B cell (primary cell): ENCODE measurements at regions not wholly inside any gene's neighbourhood (a gene's known extent, or its start where the extent isn't known, plus 50 kb on each side); places are given as distances from the start of the nearest gene placed in this dataset.
"Not testable (repeated sequence)": the region's sequence is repeated elsewhere in the genome, so short reads cannot be mapped to it uniquely, and the experiment has no call there.

Experiments
- EZH2 ChIP-seq: IDR thresholded peaks from 2 replicates; pipeline ENCODE4 v1.6.1; 2012; ENCODE audit warnings: borderline replicate concordance, low read depth, mild to moderate bottlenecking, moderate library complexity, low read length; ENCODE audit not compliant: insufficient read depth, poor library complexity, severe bottlenecking
- TF ChIP-seq, protein P1 (sequence below): fragments of 200-600 bp; IDR thresholded peaks from one replicate; pipeline ENCODE4 v1.8.0; 2022; ENCODE audit warnings: antibody characterized with exemption, mild to moderate bottlenecking

- TF ChIP-seq, protein P1, sequence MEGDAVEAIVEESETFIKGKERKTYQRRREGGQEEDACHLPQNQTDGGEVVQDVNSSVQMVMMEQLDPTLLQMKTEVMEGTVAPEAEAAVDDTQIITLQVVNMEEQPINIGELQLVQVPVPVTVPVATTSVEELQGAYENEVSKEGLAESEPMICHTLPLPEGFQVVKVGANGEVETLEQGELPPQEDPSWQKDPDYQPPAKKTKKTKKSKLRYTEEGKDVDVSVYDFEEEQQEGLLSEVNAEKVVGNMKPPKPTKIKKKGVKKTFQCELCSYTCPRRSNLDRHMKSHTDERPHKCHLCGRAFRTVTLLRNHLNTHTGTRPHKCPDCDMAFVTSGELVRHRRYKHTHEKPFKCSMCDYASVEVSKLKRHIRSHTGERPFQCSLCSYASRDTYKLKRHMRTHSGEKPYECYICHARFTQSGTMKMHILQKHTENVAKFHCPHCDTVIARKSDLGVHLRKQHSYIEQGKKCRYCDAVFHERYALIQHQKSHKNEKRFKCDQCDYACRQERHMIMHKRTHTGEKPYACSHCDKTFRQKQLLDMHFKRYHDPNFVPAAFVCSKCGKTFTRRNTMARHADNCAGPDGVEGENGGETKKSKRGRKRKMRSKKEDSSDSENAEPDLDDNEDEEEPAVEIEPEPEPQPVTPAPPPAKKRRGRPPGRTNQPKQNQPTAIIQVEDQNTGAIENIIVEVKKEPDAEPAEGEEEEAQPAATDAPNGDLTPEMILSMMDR: not testable (repeated sequence)
- not testable (repeated sequence) for TF ChIP-seq EZH2
Measured at GRCh38 chr4:102210806-102211205, 134.5 kb downstream of the SLC39A8 start.
